NCI-H146 treated with DMSO at 0.1 percent for 48 hours (cell line): ENCODE measurements at regions not wholly inside any gene's neighbourhood (a gene's known extent, or its start where the extent isn't known, plus 50 kb on each side); places are given as distances from the start of the nearest gene placed in this dataset.

Experiments
- DNase-seq: peaks from one replicate; lab custom pipeline; 2025; ENCODE audit not compliant: unreplicated experiment; lab: John Stamatoyannopoulos, UW

GRCh38 chr12:18965203-18965602 is 164.3 kb upstream of the PLEKHA5 start:
- no peak for DNase-seq

- DNase-seq: no peak
These were observed 162.6 kb upstream of the PLEKHA5 start for GRCh38 chr12:18966954-18967353.

GRCh38 chr12:18967814-18968213 is 161.7 kb upstream of the PLEKHA5 start:
- no peak for DNase-seq

- DNase-seq: no peak
These were observed 160.0 kb upstream of the PLEKHA5 start for GRCh38 chr12:18969512-18969911.

- no peak for DNase-seq
These were observed 158.9 kb upstream of the PLEKHA5 start for GRCh38 chr12:18970603-18971002.

- no peak for DNase-seq
These were observed 157.6 kb upstream of the PLEKHA5 start for GRCh38 chr12:18971932-18972331.

DNA sequence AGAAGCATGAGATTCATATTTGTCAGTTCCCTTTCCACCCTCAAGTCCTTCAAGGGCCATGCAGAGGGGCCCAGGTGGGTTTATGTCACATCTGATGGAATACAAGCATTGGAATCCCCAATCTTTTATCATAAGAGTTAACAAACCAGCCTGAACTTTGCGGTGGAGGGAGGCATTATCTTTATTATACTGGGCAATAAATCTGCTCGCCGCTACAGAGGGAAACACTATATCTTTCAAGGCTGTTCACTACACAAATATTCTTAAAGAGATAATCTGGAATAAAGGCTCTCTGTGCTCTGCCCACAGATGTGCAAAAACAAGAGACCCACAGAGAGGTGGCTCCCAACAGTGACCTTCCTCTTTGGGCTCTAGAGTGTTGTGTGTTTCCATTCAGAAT is 153.6 kb upstream of the PLEKHA5 start:
- no peak for DNase-seq

DNA sequence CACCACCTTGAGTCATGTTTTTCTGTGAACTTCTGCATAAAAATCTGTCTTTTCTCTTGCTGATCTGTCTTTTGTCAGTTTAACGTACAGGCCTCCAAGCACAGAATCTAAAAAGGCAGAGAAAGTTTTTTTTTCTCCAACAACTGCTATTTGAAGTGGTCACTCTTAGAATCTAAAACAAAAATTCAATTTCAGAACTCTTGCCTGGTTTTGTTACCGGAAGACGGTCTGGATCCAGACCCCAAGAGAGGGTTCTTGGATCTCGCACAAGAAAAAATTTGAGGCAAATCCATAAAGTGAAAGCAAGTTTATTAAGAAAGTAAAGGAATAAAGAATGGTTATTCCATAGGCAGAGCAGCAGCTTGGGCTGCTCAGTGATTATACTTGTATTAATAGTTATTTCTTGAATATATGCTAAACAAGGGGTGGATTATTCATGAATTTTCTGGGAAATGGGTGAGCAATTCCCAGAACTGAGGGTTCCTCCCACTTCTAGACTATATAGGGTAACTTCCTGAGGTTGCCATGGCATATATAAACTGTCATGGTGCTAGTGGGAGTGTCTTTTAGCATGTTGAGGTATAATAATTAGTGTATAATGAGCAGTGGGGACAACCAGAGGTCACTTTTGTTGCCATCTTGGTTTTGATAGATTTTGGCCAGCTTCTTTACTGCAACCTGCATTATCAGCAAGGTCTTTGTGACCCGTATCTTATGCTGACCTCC is 150.0 kb upstream of the PLEKHA5 start:
- DNase-seq: no peak

DNA sequence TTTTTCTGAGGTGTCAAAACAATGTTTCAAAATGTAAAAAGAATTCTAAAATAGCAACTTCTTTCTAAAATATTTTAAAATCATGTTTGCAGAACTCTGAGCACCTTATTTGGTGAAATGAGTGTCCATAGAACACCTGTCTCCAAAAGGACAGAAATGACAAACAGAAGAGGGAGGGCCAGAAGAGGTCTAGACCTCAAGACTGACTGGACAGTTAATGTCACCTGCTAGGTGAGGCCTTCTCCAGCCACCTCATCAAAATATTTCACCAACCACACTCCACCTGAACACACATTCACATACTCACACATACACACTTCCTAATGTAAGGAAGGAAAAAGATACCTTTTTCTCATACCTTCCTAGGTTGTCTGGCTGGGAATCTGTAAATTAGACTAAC is 147.8 kb upstream of the PLEKHA5 start:
- no peak for DNase-seq

DNA sequence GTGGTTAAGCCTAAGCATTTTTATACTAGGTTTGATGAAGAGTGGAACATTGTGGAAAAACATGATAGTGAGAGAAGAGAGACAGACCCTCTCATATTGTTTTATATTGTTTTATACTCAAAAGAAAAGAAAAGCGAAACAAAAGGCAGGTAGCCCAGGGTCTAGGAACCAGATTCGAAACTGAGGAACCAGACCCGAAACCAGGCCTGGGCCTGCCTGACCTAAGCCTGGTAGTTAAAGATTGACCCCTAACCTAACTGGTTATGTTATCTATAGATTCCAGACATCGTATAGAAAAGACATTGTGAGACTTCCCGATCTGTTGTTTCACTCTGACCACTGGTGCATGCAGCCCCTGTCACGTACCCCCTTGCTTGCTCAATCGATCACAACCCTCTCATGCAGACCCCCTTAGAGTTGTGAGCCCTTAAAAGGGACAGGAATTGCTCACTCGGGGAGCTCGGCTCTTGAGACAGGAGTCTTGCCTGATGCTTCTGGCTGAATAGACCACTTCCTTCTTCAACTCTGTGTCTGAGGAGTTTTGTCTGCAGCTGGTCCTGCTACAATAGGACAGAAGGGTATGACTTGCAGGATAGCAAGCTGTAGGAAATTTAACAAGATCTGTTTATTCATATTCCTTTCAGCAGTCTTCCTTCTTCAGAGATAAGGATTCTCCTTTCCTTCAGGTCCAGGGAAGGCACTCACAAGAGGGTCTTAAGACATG is 147.1 kb upstream of the PLEKHA5 start:
- no peak for DNase-seq

DNA sequence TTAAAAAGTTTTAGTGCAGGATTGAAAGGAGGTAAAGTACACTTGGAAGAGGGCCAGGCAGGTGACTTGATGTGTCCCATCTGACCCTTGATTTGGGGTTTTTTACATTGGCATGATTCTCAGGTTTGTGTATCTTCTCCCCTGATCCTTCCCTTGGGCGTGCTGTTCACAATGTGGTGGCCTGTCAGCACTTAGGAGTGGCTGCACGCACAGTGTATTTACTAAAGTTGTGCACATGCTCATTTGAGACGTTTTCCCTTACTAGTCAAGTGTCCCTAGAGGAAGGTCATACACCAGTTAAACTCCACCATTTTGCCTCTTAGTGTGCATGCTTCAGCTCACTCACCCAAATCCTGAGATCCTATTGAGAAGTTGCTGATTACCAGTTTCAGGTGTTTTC is 145.7 kb upstream of the PLEKHA5 start:
- no peak for DNase-seq

DNA sequence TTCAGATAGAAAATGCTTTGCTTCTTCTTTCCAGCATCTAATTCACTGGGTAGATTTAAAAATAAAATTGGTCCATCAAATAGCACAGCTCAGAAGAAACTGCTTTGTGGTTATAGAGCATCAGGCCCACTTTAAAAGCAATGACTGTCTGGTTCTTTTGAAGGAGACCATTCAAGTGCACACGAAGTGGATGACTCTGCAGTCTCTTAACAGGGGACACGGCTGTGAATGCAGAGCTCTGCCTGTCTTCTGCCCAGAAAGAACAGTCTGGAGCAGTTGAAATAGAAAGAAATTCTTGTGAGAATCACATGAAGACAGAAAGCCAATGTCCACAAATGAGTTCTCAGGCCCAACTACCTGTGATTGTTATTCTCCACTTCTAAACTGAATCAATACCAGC is 138.7 kb upstream of the PLEKHA5 start:
- DNase-seq: no peak

GRCh38 chr12:18992336-18992735 is 137.2 kb upstream of the PLEKHA5 start:
- no peak for DNase-seq

- DNase-seq: peak; percentile 21
These were observed 130.9 kb upstream of the PLEKHA5 start for GRCh38 chr12:18998343-18999261.

DNA sequence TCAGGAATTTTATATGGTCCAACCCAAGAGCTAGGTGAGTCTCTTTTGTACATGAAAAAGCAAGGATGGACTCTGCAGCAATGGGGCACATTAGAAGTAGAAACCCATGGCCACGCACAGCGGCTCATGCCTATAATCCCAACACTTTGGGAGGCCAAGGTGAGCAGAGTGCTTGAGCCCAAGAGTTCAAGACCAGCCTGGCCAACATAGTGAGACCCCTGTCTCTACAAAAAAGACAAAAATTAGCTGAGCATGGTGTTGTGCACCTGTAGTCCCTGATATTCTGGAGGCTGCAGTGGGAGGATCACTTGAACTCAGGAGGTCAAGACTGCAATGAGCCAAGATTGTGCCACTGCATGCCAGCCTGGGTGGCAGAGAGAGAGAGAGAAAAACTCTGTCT is 128.7 kb upstream of the PLEKHA5 start:
- no peak for DNase-seq

- no peak for DNase-seq
These were observed 127.3 kb upstream of the PLEKHA5 start for GRCh38 chr12:19002216-19002615.

DNA sequence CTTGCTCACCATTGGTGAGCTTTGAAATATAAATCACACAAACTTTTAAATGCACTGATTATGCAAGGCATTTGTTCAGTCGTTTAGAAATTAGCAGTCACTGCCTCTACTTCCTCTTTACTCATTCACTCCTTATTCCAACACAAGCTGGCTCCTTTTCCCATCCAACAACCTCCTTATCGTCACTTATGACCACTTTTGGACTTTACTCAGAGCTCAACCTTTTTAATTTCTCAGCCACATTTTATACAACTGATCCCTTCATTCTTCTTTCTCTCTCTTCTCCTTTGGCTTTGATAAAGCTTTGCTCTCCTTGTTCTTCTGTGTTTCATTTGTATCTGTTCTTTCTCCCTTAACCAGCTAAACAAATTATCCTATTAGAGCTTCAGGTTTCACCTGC is 126.4 kb upstream of the PLEKHA5 start:
- no peak for DNase-seq

GRCh38 chr12:19003987-19004619 is 125.4 kb upstream of the PLEKHA5 start:
- no peak for DNase-seq

DNA sequence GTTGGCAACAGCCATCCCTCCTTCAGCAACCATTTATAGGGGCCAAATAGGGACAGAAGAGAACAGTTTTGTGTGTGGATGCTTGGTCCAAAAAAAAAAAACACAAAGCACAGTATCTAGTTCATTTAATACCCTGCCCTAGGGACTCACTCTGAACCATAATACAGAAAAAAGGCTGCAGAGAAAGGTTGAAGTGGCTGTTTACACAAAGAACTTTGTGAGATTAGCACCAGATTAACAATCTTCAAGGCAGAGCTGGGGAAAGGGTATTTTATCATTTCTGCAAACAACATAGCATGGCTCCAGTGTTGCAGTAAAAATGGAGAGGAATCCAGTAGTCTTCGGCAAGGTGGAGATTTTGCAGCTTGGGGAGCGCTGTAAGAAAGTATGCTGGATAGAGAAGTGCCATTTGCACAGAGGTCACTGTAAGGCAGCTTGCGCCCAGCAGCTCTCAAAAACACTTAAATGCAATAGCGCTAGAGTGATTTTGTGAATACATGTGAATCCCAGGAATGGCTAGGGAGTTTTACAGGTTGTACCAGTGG is 124.2 kb upstream of the PLEKHA5 start:
- DNase-seq: no peak

DNA sequence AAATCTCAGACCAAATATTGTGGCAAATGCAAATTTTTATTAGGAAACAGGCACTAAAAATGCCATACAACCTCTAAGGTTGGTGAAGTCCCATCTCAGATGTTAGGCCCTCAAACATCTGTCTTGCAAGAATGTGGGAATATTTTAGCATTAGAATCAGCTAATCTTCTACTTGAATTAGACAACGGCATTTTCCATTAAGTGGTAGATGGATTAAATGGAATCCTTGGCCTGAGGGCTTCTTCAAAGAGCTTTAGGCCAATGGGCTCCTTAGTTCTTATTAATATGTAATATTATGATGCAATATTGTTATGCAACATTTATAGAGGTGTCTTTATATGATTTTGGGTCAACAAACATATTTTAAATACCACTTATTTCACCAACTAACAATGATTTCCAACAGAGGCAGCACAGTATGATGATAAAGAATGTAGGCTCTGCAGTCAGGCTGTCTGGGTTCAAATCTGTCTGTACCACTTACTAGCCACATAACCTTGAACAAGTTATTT is 122.9 kb upstream of the PLEKHA5 start:
- no peak for DNase-seq

GRCh38 chr12:19008102-19008501 is 121.4 kb upstream of the PLEKHA5 start:
- DNase-seq: no peak
